ENCODE measurements at regions not wholly inside any gene's neighbourhood (a gene's known extent, or its start where the extent isn't known, plus 50 kb on each side); places are given as distances from the start of the nearest gene placed in this dataset.
"Not testable (repeated sequence)": the region's sequence is repeated elsewhere in the genome, so short reads cannot be mapped to it uniquely, and the experiment has no call there.

DNA sequence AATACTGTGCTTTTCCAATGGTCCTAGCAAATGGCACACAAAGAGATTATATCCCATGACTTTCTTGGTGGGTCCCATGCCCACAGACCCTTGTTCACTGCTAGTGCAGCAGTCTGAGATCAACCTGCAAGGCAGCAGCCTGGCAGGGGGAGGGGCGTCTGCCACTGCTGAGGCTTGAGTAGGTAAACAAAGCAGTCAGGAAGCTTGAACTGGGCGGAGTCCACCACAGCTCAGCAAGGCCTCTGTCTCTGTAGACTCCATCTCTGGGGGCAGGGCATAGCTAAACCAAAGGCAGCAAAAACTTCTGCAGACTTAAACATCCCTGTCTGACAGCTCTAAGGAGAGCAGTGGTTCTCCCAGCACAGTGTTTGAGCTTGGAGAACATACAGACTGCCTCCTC, 82.9 kb downstream of the ZNF737 start:
- DNase-seq (ENCODE audit: low read depth in 3 of 3): no peak

DNA sequence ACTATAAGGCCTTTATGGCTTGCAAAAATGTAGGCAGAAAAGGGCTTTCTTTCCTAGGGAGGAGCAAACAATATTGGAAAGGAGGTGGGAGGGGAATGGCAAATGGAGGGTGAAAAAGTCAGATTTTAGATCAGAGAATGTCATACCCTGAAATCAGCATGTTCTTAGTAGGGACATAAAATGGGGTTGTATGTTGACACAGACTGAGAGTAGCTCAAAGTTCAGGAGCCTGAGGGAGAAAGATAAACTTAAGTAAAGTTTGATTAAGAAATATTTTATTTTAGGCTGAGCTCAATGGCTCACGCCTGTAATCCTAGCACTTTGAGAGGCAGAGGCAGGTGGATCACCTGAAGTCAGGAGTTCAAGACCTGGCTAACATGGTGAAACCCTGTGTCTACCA, 83.8 kb downstream of the ZNF737 start:
- no peak for DNase-seq (ENCODE audit: low read depth in 3 of 3)

GRCh38 chr19:20479483-20479882, 86.1 kb downstream of the ZNF737 start:
- no peak for DNase-seq (ENCODE audit: low read depth in 3 of 3)

- no peak for DNase-seq (ENCODE audit: low read depth in 3 of 3)
Measured at GRCh38 chr19:20478936-20479335, 86.6 kb downstream of the ZNF737 start.

DNA sequence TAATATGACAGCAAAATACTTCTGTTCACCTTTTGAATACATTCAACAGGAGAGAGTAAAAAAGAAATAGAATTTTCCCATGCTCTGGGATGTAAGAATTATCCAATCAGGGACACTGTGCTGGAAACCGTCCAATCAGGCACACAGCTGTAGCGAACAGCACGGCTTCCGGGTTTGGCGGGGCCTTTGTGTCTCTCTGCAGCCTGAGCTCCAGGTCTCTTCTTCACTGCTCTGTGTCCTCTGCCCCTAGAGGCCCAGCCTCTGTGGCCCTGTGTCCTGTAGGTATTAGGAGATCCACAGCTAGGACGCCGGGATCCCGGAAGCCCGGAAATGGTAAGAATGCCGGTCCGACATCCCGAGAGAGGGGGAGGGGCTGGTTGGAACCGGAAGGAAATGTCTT, 92.7 kb downstream of the ZNF737 start:
- DNase-seq (ENCODE audit: low read depth in 3 of 3): no peak

DNA sequence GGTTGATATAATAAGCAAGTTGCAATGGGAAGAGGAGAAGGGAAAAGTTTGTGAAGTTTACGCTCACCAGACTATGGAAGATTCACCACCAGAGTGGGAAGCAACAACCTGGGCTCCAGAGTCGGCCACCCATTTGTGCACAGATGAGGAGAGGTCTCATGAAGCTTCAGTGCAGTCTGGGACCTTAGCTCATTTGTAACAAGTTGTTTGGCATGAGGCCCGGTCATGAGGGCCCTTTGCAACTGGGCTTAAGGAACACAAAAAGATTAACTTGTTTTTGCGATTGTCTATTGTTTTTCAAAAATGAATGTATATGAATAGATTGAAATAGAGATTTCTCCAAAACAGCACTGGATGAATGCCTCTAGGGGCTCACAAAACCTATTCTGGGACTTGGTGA, 94.2 kb downstream of the ZNF737 start:
- no peak for DNase-seq (ENCODE audit: low read depth in 3 of 3)

- no peak for DNase-seq (ENCODE audit: low read depth in 3 of 3)
Measured at GRCh38 chr19:20470345-20471135, 95.0 kb downstream of the ZNF737 start.

DNA sequence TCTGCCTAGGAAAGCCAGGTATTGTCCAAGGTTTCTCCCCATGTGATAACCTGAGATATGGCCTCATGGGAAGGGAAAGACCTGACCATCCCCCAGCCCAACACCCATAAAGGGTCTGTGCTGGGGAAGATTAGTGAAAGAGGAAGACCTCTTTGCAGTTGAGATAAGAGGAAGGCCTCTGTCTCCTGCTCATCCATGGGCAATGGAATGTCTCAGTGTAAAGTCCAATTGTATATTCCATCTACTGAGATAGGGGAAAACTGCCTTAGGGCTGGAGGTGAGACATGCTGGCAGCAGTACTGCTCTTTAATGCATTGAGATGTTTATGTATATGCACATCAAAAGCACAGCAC, 99.0 kb downstream of the ZNF737 start:
- DNase-seq (ENCODE audit: low read depth in 3 of 3): not testable (repeated sequence)

DNA sequence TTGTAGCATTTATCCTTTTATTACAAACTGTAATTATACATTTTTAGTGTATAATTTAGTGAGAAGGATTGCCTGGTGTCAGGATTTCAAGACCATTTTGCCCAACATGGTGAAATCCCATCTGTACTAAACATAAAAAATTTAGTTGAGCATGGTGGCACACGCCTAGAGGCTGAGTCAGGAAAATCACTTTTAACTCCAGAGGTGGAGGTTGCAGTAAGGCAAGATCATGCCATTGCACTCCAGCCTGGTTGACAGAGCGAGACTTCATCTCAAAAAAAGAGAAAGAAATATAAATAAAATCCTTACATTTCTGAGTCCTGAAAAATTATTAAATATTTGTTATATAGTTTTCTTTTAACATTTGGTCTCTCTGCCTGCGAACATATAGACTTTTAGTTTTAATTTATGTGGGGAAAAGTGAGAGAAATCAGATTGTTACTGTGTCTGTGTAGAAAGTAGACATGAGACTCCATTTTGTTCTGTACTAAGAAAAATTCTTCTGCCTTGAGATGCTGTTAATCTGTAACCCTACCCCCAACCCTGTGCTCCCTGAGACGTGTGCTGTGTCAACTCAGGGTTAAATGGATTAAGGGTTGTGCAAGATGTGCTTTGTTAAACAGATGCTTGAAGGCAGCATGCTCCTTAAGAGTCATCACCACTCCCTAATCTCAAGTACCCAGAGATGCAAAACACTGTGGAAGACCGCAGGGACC, 99.5 kb downstream of the ZNF737 start:
- DNase-seq (ENCODE audit: low read depth in 3 of 3): not testable (repeated sequence)

DNA sequence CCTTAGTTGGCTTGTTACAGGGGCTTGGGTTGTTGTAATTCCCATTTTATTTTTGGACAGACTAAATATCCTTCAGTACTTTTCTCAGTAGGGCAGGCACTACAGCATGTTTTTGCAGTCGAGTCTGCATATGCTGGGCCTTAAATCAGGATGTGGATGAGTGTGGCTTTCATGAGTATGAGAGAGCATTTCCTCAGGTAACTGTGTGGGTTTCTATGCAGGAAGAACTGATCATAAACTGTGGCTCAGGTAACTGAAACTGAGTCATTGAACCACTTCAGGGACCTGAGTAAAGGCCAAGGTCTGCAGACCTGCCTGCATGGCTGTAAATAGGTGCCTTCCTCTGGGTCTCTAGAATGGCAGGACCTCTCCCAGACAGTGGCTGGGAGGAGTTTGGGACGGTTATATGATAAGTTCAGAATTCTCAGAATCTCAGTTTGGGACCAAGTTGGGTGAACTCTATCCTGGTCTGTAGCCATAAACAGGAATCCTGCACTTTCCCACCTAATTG, 112.1 kb downstream of the ZNF737 start:
- no peak for DNase-seq (ENCODE audit: low read depth in 3 of 3)

DNA sequence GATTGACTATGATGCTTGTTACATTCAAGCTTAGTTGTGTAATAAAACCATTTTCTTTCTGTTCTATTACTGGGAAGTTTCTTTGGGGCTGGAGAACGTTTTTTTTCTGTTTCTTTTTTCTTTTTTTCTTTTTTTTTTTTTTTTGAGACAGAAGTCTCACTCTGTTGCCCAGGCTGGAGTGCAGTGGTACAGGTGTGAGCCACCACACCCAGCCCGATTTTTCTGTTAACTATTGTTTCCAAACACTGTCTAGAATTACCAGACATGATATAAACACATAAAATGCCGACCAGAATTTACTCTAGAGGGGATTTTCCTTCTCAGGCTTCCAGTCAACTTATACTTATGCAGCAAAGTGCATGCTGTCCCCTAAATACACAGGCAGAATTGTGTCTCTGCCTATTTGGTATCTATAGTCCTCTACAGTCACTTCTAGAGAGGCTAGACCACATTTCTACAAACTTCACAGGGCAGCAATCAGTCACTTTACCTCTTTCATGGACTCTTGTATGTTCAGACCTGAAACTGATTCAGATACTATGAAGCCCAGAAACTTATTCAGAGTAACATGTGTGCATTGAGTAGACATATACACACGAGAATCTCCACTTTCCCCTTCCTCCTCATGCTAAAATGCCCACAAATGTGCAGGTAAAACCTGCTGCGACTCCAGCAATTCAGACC, 121.2 kb downstream of the ZNF737 start:
- no peak for DNase-seq (ENCODE audit: low read depth in 3 of 3)

GRCh38 chr19:20432266-20432842, 133.2 kb downstream of the ZNF737 start:
- not testable (repeated sequence) for DNase-seq (ENCODE audit: low read depth in 3 of 3)

DNA sequence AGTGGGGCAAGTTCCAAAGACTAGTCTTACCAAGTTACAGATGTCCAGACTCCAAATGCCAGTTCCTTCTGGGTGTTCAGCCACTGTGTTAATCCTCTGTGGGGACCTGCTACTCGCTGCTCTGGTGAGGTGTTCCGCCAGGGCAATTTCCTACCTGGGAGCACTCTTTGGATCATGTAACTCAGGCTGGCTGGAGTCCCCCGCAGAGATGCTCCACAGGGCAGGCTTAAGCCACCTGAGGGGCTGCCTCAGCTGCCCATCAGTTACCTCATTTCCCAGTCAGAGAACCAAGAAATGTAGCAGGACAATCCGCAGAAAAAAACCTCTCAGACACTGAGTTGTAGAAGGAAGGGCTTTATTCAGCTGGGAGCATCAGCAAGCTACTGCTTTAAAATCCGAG, 133.8 kb downstream of the ZNF737 start:
- DNase-seq (ENCODE audit: low read depth in 3 of 3): no peak

DNA sequence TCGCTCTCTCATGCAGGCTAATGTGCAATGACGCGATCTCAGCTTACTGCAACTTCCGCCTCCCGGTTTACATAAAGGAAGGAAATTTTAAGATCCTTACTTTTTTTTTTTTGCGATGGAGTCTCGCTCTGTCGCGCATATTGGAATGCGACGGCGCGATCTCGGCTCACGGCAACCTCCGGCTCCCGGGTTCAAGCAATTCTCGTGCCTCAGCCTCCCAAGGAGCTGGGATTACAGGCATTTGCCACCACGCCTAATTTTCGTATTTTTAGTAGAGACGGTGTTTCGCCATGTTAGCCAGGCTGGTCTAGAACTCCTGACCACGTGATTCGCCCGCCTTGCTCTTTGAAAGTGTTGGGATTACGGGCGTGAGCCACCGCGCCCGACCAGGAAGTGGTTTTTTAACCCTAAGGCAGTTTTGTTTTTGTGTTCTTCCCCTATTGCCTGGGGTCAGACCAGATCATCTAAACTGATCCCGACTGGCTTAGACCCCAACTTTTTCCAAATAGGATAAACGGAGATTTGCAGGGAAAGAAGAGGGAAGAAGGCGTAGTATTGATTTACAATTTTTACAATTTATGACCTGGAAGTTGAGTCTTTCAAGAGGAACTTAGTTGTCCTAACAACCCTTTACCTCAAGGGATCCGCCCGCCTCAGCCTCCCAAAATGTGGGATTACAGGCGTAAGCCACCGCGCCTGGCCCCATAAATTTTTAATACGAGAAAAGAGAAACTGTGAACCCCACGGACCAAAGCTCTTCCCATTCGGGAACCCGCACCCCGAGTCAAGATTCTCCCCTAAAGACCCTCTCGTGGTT, 142.0 kb downstream of the ZNF737 start:
- peak in 1 of 3 donors; percentile 13 for DNase-seq (ENCODE audit: low read depth in 3 of 3)

DNA sequence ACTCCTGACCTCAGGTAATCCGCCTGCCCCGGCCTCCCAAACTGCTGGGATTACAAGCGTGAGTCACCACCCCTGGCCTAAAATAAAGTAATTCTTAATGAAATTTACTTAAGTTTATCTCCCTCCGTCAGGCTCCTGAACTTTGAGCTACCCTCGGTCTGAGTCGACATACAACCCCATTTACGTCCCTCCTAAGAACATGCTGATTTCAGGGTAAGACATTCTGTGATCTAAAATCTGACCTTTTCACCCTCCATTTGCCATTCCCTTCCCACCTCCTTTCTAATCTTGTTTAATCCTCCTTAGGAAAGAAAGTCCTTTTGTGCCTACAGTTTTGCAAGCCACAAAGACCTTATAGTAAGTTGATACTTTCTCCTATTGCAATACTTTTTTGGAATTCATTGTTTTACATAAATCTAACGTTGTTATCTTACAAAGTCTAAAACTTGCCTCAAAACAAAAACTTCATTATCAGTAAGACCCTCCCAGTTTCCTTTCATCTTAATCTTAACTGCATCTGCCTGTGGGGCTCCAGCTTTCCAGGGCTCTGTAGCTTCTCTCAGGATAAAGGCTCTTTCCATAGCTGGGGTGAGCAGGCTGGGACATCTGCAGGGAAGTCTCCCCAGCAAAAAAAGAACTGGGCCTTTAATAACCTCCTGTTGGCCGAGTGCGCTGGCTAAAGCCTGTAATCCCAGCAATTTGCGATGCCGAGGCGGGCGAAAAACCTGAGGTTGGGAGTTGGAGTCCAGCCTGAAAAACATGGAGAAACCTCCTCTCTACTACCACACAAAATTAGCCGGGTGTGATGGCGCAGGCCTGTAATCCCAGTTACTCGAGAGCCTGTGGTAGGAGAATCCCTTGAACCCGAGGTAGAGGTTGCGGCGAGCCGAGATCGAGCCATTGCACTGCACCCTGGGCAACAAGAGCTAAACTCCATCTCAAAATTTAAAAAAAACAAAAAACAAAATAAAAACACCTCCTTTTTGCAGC, 143.1 kb downstream of the ZNF737 start:
- no peak for DNase-seq (ENCODE audit: low read depth in 3 of 3)

DNA sequence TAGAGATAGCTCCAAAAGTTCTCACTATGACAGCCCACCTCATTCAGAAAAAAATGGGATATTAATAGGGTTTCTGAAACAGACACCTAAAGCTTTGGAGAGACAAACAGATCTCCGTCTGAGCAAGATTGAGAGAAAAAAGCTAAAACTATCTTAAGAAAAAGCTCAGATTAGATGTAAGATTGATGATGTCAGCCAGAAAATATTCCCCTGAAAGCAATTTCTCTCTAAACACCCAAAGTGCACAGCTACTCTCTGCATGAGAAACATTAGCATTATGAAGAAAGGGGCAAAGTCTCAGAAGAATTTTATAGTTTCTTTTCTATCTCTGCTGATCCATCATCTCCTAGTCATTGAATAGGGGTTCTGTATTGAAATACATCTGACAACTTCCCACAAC, 148.9 kb downstream of the ZNF737 start:
- no peak for DNase-seq (ENCODE audit: low read depth in 3 of 3)

GRCh38 chr19:20414120-20414519, 151.5 kb downstream of the ZNF737 start:
- no peak for DNase-seq (ENCODE audit: low read depth in 3 of 3)

- no peak for DNase-seq (ENCODE audit: low read depth in 3 of 3)
Measured at GRCh38 chr19:20413705-20414104, 151.9 kb downstream of the ZNF737 start.

DNA sequence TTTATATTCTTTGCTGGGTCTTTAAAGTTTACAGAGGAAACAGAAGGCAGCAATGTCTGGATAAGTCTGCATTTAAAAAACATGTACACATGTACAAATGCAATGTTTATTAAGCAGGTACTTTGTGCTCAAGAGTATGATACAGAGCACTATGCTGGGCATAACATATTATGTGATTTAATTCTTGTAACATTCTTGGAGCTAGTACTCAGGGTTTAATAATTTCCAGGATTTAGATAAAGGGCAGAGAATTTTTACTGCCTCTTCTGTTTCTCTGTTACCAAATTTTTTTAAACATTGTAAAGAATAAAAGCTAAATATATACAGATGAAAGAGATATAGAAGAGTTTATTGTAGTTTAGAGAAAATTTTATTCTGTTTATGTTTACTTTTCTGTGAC, 152.7 kb downstream of the ZNF737 start:
- DNase-seq (ENCODE audit: low read depth in 3 of 3): no peak

DNA sequence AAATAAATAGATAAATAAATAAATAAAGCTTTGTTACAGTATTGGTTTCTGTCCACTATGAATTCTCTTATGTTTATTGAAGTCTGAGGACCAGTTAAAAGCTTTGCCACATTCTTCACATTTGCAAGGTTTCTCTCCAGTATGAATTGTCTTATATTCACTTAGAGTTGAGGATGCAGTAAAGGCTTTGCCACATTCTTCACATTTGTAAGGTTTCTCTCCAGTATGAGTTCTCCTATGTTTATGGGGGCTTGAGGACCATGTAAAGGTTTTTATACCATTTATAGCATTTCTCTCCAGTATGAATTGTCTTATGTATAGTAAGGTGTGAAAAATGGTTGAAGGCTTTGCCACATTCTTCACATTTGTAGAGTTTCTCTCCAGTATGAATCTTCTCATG, 168.3 kb downstream of the ZNF737 start:
- no peak for DNase-seq (ENCODE audit: low read depth in 3 of 3)

Measured in stimulated activated CD4-positive, alpha-beta T cell treated with anti-CD3 and anti-CD28 coated beads, TNF-alpha, amount 100 ng/mL, for 48 hours (primary cell).